HG03558 (cell line): ENCODE measurements at regions not wholly inside any gene's neighbourhood (a gene's known extent, or its start where the extent isn't known, plus 50 kb on each side); places are given as distances from the start of the nearest gene placed in this dataset.

Experiments
- ATAC-seq: cut with Tn5 transposase; IDR thresholded peaks from one replicate; pipeline ENCODE4 v1.9.1; 2021; ENCODE audit warnings: moderate number of reproducible peaks; ENCODE audit not compliant: unreplicated experiment; ENCODE audit errors: extremely low read depth

DNA sequence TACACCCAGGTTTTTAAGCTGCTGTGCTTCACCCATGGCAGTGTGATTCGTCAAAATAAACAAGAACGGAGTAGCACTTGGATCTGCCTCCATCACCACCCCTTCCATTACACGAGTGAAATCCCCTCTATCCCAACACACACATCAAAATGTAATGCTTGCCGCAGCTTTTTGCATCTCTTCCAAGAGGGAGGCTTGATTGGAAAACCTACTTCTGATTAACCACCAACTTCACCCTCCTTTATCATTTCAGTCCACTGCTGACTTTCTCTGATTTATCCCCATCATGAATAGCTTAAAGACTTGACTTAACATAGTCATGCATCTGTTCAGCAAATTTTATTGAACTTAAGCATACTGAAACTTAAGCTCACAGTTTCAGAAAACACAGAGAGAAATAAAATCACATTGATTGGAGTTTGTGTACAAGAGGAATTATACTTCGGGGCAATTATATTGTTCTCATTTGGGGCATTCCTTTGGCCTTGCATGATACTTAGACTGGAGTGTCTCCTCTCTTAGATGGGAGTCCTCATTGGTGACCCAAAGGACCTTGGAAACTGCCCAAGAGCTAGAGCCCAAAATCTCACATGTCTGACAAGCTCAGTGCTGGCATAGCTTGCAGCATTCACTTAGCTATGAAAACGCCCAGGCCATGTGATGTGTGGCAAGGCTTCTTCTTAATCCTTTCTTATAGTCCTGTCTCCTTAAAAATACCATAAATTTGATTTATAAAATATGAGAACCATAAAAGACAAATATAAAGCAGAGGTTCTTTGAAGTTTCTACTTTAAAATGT is 124.3 kb upstream of the UMPS start:
- no peak for ATAC-seq

GRCh38 chr3:124607163-124607562 is 123.1 kb upstream of the UMPS start:
- no peak for ATAC-seq

DNA sequence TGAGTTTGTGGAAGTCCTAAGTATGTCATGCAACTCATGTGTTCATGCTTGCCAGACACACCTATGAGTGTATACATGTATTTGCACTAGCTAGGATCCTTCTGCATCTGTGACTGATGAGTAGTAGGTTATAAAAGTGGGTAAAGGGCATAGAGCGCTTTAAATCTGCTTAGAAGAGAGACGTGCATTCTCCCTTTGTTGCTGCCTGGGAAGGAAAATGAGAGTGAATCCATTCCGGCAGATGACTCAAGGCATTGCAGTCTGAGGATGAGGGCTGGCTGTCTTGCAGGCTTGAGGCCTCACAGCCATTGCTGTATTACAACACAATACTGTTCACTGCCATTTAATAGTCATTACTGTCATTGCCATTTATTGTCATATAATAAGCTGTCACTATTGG is 120.8 kb upstream of the UMPS start:
- no peak for ATAC-seq

GRCh38 chr3:124610130-124610529 is 120.1 kb upstream of the UMPS start:
- no peak for ATAC-seq

DNA sequence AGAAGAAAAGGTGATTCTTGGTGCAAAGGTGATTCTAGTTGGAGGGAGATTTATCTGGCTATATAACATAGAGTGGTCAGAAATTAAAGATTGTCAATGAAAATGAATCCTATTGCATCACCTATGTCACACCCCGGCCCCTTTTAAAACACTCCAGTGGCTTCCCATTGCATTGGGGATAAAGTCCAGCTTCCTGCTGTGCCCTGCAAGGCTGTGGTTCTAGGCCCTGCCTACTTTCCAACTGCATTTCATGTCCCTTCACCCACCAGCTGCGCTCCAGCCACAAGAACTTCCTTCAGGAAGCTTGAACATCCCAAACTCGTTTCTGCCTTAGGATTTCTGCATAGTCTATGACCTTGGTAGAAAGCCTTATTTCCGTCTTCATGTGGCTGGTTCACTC is 118.7 kb upstream of the UMPS start:
- ATAC-seq, result no peak

GRCh38 chr3:124615896-124616543 is 114.2 kb upstream of the UMPS start:
- no peak for ATAC-seq

DNA sequence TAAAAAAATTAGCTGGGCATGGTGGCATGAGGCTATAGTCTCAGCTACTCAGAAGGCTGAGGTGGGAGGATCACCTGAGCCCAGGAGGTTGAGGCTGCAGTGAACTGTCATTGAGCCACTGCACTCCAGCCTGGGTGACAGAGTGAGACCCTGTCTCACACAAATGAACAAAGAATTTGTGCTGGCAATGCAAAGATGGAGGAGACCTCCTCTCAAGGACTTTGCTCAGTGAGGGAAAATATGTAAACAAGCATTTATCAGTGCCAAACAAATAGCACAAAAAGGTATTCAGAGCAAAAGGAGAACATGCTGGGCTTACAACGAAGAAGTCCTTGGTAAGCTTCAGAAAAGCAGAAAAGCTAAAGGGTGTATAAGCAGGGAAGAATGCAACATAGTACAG is 113.1 kb upstream of the UMPS start:
- no peak for ATAC-seq

GRCh38 chr3:124619887-124620599 is 110.2 kb upstream of the UMPS start:
- ATAC-seq, result no peak

- ATAC-seq, result no peak
Observed at GRCh38 chr3:124620600-124621063, 109.6 kb upstream of the UMPS start.

GRCh38 chr3:124621498-124621897 is 108.8 kb upstream of the UMPS start:
- no peak for ATAC-seq

DNA sequence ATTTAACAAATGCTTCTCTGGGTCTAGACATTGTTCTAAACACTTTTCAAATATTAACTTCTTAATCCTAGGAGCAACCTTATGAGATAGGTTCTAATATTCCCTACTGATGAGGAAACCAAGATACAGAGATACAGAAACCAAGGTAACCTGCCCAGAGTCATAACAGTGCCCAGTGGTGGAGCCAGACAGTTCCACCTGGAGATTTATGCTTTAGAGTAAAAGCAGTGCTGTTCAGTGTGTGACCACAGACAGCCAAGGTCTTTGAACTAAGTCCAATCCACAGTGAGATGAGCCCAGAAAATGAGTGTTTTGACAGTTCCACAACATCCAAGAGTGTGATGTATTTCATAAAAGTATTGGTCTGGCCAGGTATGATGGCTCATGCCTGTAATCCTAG is 105.2 kb upstream of the UMPS start:
- no peak for ATAC-seq

- ATAC-seq, result no peak
Observed at GRCh38 chr3:124627501-124627908, 102.7 kb upstream of the UMPS start.

GRCh38 chr3:124628863-124629262 is 101.4 kb upstream of the UMPS start:
- no peak for ATAC-seq

DNA sequence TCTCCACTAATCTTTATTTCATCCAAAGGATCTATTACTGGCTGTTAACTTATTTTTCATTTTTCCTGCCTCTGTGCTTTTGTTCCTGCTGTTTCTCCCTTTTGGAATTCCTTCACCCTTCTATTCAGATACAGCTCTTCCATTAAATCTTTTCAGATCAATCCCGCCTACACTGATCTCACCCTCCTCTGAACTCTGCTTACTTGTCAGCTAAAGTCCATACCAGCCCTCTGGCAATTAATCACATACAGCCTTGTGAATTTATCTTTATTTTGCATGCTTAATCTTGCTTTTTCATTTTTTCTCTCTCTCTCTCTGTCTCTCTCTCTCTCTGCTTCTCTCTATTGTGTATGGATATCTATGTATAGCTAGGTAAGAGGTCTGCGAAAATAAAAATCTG is 100.8 kb upstream of the UMPS start:
- no peak for ATAC-seq

DNA sequence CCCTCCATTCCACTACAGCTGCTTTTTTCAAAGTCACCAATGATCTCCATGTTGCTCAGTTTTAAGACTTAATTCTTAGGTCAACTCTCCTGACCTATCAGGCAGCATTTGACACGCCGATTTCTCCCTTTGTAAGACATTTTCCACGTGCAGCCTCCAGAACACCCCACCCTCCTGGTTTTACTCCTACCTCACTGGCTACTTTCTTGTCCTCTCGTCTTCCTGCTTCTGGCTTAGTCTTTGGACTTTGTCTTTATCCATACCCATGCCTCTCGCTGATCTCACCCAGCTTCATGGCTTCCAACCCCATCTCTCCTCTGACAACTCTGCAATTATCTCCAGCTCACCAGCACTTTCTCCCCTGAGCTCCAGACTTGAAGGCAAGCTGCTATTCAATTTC is 99.3 kb upstream of the UMPS start:
- no peak for ATAC-seq

GRCh38 chr3:124631727-124632126 is 98.5 kb upstream of the UMPS start:
- no peak for ATAC-seq

- ATAC-seq, result no peak
Observed at GRCh38 chr3:124632566-124633140, 97.6 kb upstream of the UMPS start.

GRCh38 chr3:124633524-124633923 is 96.7 kb upstream of the UMPS start:
- ATAC-seq, result no peak

DNA sequence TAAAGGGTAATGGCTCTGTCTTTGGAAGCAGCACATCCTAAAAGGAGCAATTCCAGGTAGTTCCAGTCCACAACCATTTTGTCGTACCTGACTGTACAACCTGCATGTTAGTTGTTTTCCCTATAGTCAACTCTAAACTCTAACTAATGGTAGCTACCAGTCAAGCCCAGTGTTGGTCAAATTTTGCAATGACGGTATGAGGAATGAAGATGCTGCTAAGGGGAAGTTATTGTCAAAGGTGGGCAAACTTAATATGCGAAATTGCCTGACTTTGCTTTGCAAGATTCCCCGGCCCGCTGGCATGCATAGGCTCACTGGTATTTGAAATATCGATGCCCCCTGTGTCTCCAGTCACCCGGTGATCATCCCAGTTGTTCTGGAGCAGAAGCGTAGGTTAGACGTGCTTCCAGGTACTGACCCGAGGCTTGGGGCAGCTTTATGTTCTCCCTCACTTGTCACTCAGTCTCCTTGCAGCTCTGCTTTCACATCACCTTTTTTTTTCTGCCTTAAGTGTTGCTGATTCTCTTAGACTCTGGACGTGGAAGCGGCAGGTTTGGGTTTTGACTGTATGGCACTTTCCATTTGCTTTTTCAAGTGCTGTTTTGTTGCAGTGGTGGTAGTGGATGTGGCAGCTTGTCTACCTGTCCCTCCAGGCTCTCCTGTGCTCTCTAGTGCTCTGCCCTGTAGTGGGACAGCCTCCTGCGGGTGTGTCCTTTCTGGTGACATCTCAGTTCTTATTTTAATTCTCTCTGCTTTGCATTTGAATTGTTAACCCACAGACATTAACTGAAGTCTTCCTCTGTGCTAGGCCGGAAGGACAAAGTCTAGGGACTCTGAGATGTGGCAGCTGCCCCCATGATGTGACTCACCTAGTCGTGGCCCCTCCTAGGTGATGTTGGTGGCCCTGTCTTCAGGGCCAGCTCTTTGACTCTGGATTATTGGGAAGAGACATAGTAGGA is 95.8 kb upstream of the UMPS start:
- no peak for ATAC-seq

DNA sequence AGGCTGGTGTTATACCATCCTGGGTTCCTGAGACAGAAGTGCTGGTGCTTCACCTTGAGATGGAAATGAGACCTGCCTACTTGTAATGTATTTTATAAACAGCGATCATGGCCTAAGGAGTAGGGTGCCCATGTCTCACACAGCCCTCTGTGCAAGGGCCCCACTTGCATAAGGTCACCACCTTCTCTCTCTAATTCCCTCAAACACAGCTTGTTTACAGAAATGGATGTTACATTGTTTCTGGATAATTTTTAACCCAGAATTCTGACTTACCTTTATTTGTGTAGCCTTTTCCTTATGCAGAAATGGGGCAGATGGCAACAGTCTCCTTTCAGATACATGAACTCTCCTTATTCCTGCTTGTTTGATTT is 95.1 kb upstream of the UMPS start:
- ATAC-seq, result no peak
